K562 (cell line): ENCODE measurements at regions not wholly inside any gene's neighbourhood (a gene's known extent, or its start where the extent isn't known, plus 50 kb on each side); places are given as distances from the start of the nearest gene placed in this dataset.

ENCODE experiments used
- ATAC-seq: fragments of 200-7000 bp; cut with Tn5 transposase; 3 replicates; pipeline ENCODE4 v1.9.1; 2020; ENCODE audit warnings: moderate library complexity
- BruUV-seq: library from RNA; stranded (reverse); fragments of 400-500 nt; replicated peaks from 2 replicates; lab custom pipeline; 2021; lab: Mats Ljungman, UMichigan
- CTCF ChIA-PET: fragments of 300-600 bp; formaldehyde crosslinking; extraction: SDS; loops from one replicate; lab custom pipeline; 2021; ENCODE audit warnings: low intra/inter-chr PET ratio; lab: Yijun Ruan, JAX
- POLR2A ChIA-PET: fragments of 300-600, 350-650 bp; sonication (Branson Sonifier 250); formaldehyde crosslinking; extraction: SDS; loops from one replicate; lab custom pipeline; 2021; ENCODE audit warnings: antibody characterized with exemption, inconsistent platforms; lab: Yijun Ruan, JAX
- DNase-seq, 4 experiments: peaks; one replicate each; pipeline versions ENCODE4 v3.0.0 to v3.0.0-alpha.2; 2011 to 2018; ENCODE audit warnings: low spot score in 3 of 4, mixed read lengths in 3 of 4; ENCODE audit errors: extremely low read depth in 1 of 4
- FAIRE-seq: peaks from 2 replicates; lab custom pipeline; 2011; peaks lifted over from hg19 to GRCh38; lab: Jason Lieb, UNC
- H2AFZ ChIP-seq: 2 replicates; pipeline ENCODE4 v1.6.0; 2011; ENCODE audit warnings: low read depth, low read length, control low read depth, inconsistent platforms
- H3K27ac ChIP-seq: fragments of 200-600 bp; 3 replicates; pipeline ENCODE4 v1.8.0; 2011; ENCODE audit warnings: low read depth, mild to moderate bottlenecking, control low read depth, inconsistent platforms, low read length, moderate library complexity, mixed read lengths; ENCODE audit errors: extremely low read depth
- H3K27me3 ChIP-seq, 2 experiments: fragments of 300-600 bp in 1 of 2; 2 replicates in 1 of 2; 3 replicates in 1 of 2; pipeline versions ENCODE4 v1.6.0 to v1.8.0; 2011; ENCODE audit warnings: inconsistent platforms in 2 of 2, low read length in 2 of 2, mild to moderate bottlenecking in 1 of 2, mixed read lengths in 1 of 2, moderate library complexity in 1 of 2; ENCODE audit not compliant: control insufficient read depth in 2 of 2, insufficient read depth in 2 of 2
- H3K36me3 ChIP-seq: fragments of 300-600 bp; 3 replicates; pipeline ENCODE4 v1.8.0; 2011; ENCODE audit warnings: mild to moderate bottlenecking, low read length, inconsistent platforms; ENCODE audit not compliant: control insufficient read depth, insufficient read depth
- H3K4me1 ChIP-seq, 2 experiments: fragments of 200-600 bp in 1 of 2; replicated peaks in 1 of 2; 2 replicates in 1 of 2; 3 replicates in 1 of 2; pipeline versions ENCODE4 v1.5.1 to v1.8.0; 2011; ENCODE audit warnings: inconsistent platforms in 2 of 2, low read length in 2 of 2, mild to moderate bottlenecking in 1 of 2, mixed read lengths in 1 of 2, moderate library complexity in 1 of 2; ENCODE audit not compliant: control insufficient read depth in 2 of 2, insufficient read depth in 2 of 2
- H3K4me2 ChIP-seq: 2 replicates; pipeline ENCODE4 v1.6.1; 2011; ENCODE audit warnings: low read length, control low read depth, inconsistent platforms, mixed read lengths; ENCODE audit not compliant: insufficient read depth
- H3K4me3 ChIP-seq: fragments of 200-600 bp; sonication (generic), shearing (Covaris generic); 2 replicates; pipeline ENCODE4 v1.5.1; 2016; ENCODE audit warnings: control low read depth, inconsistent platforms
- H3K79me2 ChIP-seq: fragments of 200-600 bp; 3 replicates; pipeline ENCODE4 v1.8.0; 2011; ENCODE audit warnings: low read length, inconsistent platforms; ENCODE audit not compliant: control insufficient read depth, insufficient read depth
- H3K9ac ChIP-seq, 2 experiments: 2 replicates each; pipeline versions ENCODE4 v1.6.0 to v1.6.1; 2011; ENCODE audit warnings: low read depth in 2 of 2, low read length in 2 of 2, control low read depth in 1 of 2, inconsistent platforms in 1 of 2, mild to moderate bottlenecking in 1 of 2, mixed read lengths in 1 of 2; ENCODE audit not compliant: insufficient read depth in 1 of 2
- H3K9me1 ChIP-seq: one replicate; pipeline ENCODE4 v1.6.0; 2011; ENCODE audit warnings: inconsistent platforms, mild to moderate bottlenecking, low read length, moderate library complexity; ENCODE audit not compliant: control insufficient read depth, insufficient read depth
- H3K9me3 ChIP-seq: replicated peaks from 2 replicates; pipeline ENCODE4 v1.5.1; 2011; ENCODE audit warnings: low read depth, low read length, inconsistent platforms; ENCODE audit not compliant: control insufficient read depth, insufficient read depth
- H4K20me1 ChIP-seq: replicated peaks from 2 replicates; pipeline ENCODE4 v1.6.1; 2011; ENCODE audit warnings: low read length, inconsistent platforms, mixed read lengths; ENCODE audit not compliant: control insufficient read depth, insufficient read depth
- CBX3 ChIP-seq, 2 experiments: IDR thresholded peaks; 1 replicate in 1 of 2; 2 replicates in 1 of 2; pipeline ENCODE4 v1.6.1; 2012; ENCODE audit warnings: inconsistent platforms in 2 of 2, low read length in 2 of 2, borderline replicate concordance in 1 of 2, control low read depth in 1 of 2
- CREB3L1 ChIP-seq: fragments of 450-650 bp; IDR thresholded peaks from 2 replicates; pipeline ENCODE4 v1.6.1; 2014; ENCODE audit warnings: low read depth, mild to moderate bottlenecking, moderate library complexity, borderline replicate concordance
- EHMT2 ChIP-seq: fragments of 450-650 bp; IDR thresholded peaks from 2 replicates; pipeline ENCODE4 v1.6.1; 2018; ENCODE audit warnings: antibody characterized with exemption
- ELF1 ChIP-seq: fragments of 200-800 bp; sonication (Bioruptor generic); IDR thresholded peaks from 2 replicates; pipeline ENCODE4 v1.6.1; 2016; ENCODE audit warnings: missing genetic modification characterization, missing compliant biosample characterization
- GABPB1 ChIP-seq: sonication (generic); formaldehyde crosslinking; IDR thresholded peaks from 2 replicates; pipeline ENCODE4 v1.8.0; 2022; ENCODE audit warnings: mild to moderate bottlenecking, missing genetic modification reagents
- HBP1 ChIP-seq: fragments of 450-650 bp; formaldehyde crosslinking; IDR thresholded peaks from 2 replicates; pipeline ENCODE4 v1.4.0; 2022; ENCODE audit warnings: missing genetic modification characterization
- MCM2 ChIP-seq: fragments of 450-650 bp; IDR thresholded peaks from 2 replicates; pipeline ENCODE4 v1.6.1; 2017; ENCODE audit warnings: low read depth, mild to moderate bottlenecking
- MEF2A ChIP-seq: IDR thresholded peaks from 2 replicates; pipeline ENCODE4 v1.6.1; 2011; ENCODE audit warnings: low read depth, mild to moderate bottlenecking, low read length, moderate library complexity; ENCODE audit not compliant: control insufficient read depth
- NCOA6 ChIP-seq: fragments of 450-650 bp; IDR thresholded peaks from 2 replicates; pipeline ENCODE4 v1.6.1; 2017; ENCODE audit warnings: mild to moderate bottlenecking
- NFE2 ChIP-seq: IDR thresholded peaks from 2 replicates; pipeline ENCODE4 v1.6.1; 2014; ENCODE audit warnings: antibody characterized with exemption, low read depth
- NR1H2 ChIP-seq: sonication (generic); formaldehyde crosslinking; IDR thresholded peaks from 2 replicates; pipeline ENCODE4 v1.4.0; 2020; ENCODE audit warnings: mild to moderate bottlenecking, missing genetic modification reagents
- RBFOX2 ChIP-seq: fragments of 200-400 bp; formaldehyde crosslinking; IDR thresholded peaks from 2 replicates; pipeline ENCODE4 v1.6.1; 2017; ENCODE audit warnings: low read depth, mild to moderate bottlenecking, low read length, moderate library complexity
- RBM14 ChIP-seq: fragments of 200-400 bp; formaldehyde crosslinking; IDR thresholded peaks from 2 replicates; pipeline ENCODE4 v1.6.1; 2018; ENCODE audit warnings: low read depth, mild to moderate bottlenecking, low read length, moderate library complexity, borderline replicate concordance; ENCODE audit not compliant: insufficient read depth
- UBTF ChIP-seq, 2 experiments: IDR thresholded peaks; 2 replicates each; pipeline ENCODE4 v1.6.1; 2012; ENCODE audit warnings: improper control_type of control experiment in 2 of 2, low read depth in 2 of 2, low read length in 2 of 2, borderline replicate concordance in 1 of 2
- ZNF511 ChIP-seq: sonication (generic); formaldehyde crosslinking; IDR thresholded peaks from 2 replicates; pipeline ENCODE4 v1.8.0; 2022; ENCODE audit warnings: mild to moderate bottlenecking, missing genetic modification reagents
- WGBS: fragments of 100-300 bp; shearing (Covaris generic); methylation state at CpG from one replicate; pipeline ENCODE4 v1.1.6; 2016; ENCODE audit warnings: low coverage, mixed read lengths; ENCODE audit not compliant: insufficient coverage; ENCODE audit errors: missing lambda C conversion rate; 5-methylcytosine and 5-hydroxymethylcytosine counted together
- in situ Hi-C: fragments of 300-500 bp; cut with MboI; formaldehyde crosslinking; loops from 4 replicates; pipeline ENCODE4 v1.15.0; 2018; ENCODE audit warnings: inconsistent platforms, mixed read lengths
- intact Hi-C: fragments of 100-400 bp; cut with micrococcal nuclease; formaldehyde crosslinking; loops from 2 replicates; pipeline ENCODE4 v1.14.2; 2022

GRCh38 chr17:71208111-71208704 is 912.6 kb upstream of the SOX9 start:
- FAIRE-seq: no peak
- BruUV-seq: no TSS peak
- no peaks in the 10 kb centered on the region; the same call in 1 of the 2 replicates for H3K9me3 ChIP-seq
- no peak overlapping the region for H3K9ac ChIP-seq
- no peak for ATAC-seq
- ChIA-PET POLR2A (no interaction called here), CTCF (no interaction called here)
- intact Hi-C loops: no loop called here
- H2AFZ ChIP-seq: no peak overlapping the region
- no peak overlapping the region for H3K4me3 ChIP-seq
- no peaks in the 10 kb centered on the region for H3K36me3 ChIP-seq
- no peaks in the 10 kb centered on the region for H3K27me3 ChIP-seq
- H3K4me2 ChIP-seq: no peak overlapping the region
- no peak for DNase-seq
- WGBS: 18% methylated on average over 3 of the region's 3 CpGs
- TF ChIP-seq ZNF511 (CRISPR knock-in tag): no peak
- no peak for TF ChIP-seq EHMT2
- TF ChIP-seq NFE2: no peak
- TF ChIP-seq CBX3 (IDR thresholded peaks at IDR 0.05; ENCODE audit: borderline replicate concordance in 1 of 2, low read length in 2 of 2): no peak
- no peak for TF ChIP-seq MEF2A
- no peak for TF ChIP-seq MCM2
- no peak for TF ChIP-seq NR1H2 (CRISPR knock-in tag)
- no peak for TF ChIP-seq RBFOX2
- TF ChIP-seq ELF1 (tag): no peak
- no peak for TF ChIP-seq RBM14
- TF ChIP-seq CREB3L1: no peak
- TF ChIP-seq UBTF (IDR thresholded peaks at IDR 0.05; ENCODE audit: borderline replicate concordance in 1 of 2, low read depth in 2 of 2, low read length in 2 of 2): no peak
- no peak for TF ChIP-seq HBP1 (CRISPR knock-in tag)
- no peak for TF ChIP-seq GABPB1 (CRISPR knock-in tag)
- no peak for TF ChIP-seq NCOA6
- TF ChIP-seq, all 486 proteins: peak for 0
- no peaks in the 10 kb centered on the region for H3K9me1 ChIP-seq
- no peaks in the 10 kb centered on the region for H3K79me2 ChIP-seq
- H3K27ac ChIP-seq: no peak overlapping the region
- no peaks in the 10 kb centered on the region for H4K20me1 ChIP-seq
- no peaks in the 10 kb centered on the region for H3K4me1 ChIP-seq
- in situ Hi-C loops: no loop called here
